ENCODE measurements at regions not wholly inside any gene's neighbourhood (a gene's known extent, or its start where the extent isn't known, plus 50 kb on each side); places are given as distances from the start of the nearest gene placed in this dataset.

GRCh38 chr14:87278415-87278814 is 714.6 kb downstream of the GALC start:
- H3K9me2 ChIP-seq (replicated peaks; ENCODE audit: insufficient read depth, low read length) = no peaks in the 10 kb centered on the region
- H3K9me3 ChIP-seq (replicated peaks; ENCODE audit: insufficient read depth, low read length) = no peaks in the 10 kb centered on the region
- H2AFZ ChIP-seq (ENCODE audit: low read length) = no peak overlapping the region
- DNase-seq = no peak
- H4K20me1 ChIP-seq (ENCODE audit: insufficient read depth, low read length) = no peaks in the 10 kb centered on the region
- no peak overlapping the region for H3K27ac ChIP-seq (ENCODE audit: low read length)
- no peak overlapping the region for H3K9ac ChIP-seq (ENCODE audit: low read length)
- no peaks in the 10 kb centered on the region for H3F3A ChIP-seq (ENCODE audit: insufficient read depth, low read length)
- H3K4me1 ChIP-seq (ENCODE audit: low read length) = no peaks in the 10 kb centered on the region
- TF ChIP-seq EZH2 (optimal IDR thresholded peaks at IDR 0.05; ENCODE audit: low read depth, low read length) (no peak), EZH2phosphoT487 (IDR thresholded peaks at IDR 0.05; ENCODE audit: low read length) (no peak), CTCF (IDR thresholded peaks at IDR 0.05; ENCODE audit: low read length) (no peak)
- H3K4me3 ChIP-seq (ENCODE audit: low read length) = no peak overlapping the region
- H3K27me3 ChIP-seq (replicated peaks; ENCODE audit: insufficient read depth, low read length) = no peaks in the 10 kb centered on the region
- no peak overlapping the region for H3K4me2 ChIP-seq (ENCODE audit: low read depth, low read length)
- H3K79me2 ChIP-seq (ENCODE audit: low read length) = no peaks in the 10 kb centered on the region
- H3K36me3 ChIP-seq (replicated peaks; ENCODE audit: insufficient read depth, low read length) = no peaks in the 10 kb centered on the region

- TF ChIP-seq EZH2phosphoT487 (IDR thresholded peaks at IDR 0.05; ENCODE audit: low read length) = no peak
- no peak for TF ChIP-seq CTCF (IDR thresholded peaks at IDR 0.05; ENCODE audit: low read length)
- TF ChIP-seq EZH2 (optimal IDR thresholded peaks at IDR 0.05; ENCODE audit: low read depth, low read length) = no peak
- Histone ChIP-seq H3K27me3 (replicated peaks; ENCODE audit: insufficient read depth, low read length) (no peaks in the 10 kb centered on the region), H3K4me2 (ENCODE audit: low read depth, low read length) (no peak overlapping the region), H3K9me3 (replicated peaks; ENCODE audit: insufficient read depth, low read length) (no peaks in the 10 kb centered on the region), H3K4me3 (ENCODE audit: low read length) (no peak overlapping the region), H3K79me2 (ENCODE audit: low read length) (no peaks in the 10 kb centered on the region), H3K9me2 (replicated peaks; ENCODE audit: insufficient read depth, low read length) (no peaks in the 10 kb centered on the region), H3K36me3 (replicated peaks; ENCODE audit: insufficient read depth, low read length) (no peaks in the 10 kb centered on the region), H3K4me1 (ENCODE audit: low read length) (no peaks in the 10 kb centered on the region), H3F3A (ENCODE audit: insufficient read depth, low read length) (no peaks in the 10 kb centered on the region), H3K27ac (ENCODE audit: low read length) (no peak overlapping the region), H3K9ac (ENCODE audit: low read length) (no peak overlapping the region), H4K20me1 (ENCODE audit: insufficient read depth, low read length) (no peaks in the 10 kb centered on the region), H2AFZ (ENCODE audit: low read length) (no peak overlapping the region)
- DNase-seq = no peak
Measured at GRCh38 chr14:87271331-87271730, 721.7 kb downstream of the GALC start.

GRCh38 chr14:87268997-87269396 is 724.0 kb downstream of the GALC start:
- H3K4me3 ChIP-seq (ENCODE audit: low read length) = no peak overlapping the region
- no peaks in the 10 kb centered on the region for H3K9me2 ChIP-seq (replicated peaks; ENCODE audit: insufficient read depth, low read length)
- no peak overlapping the region for H3K9ac ChIP-seq (ENCODE audit: low read length)
- TF ChIP-seq EZH2phosphoT487 (IDR thresholded peaks at IDR 0.05; ENCODE audit: low read length) (no peak), CTCF (IDR thresholded peaks at IDR 0.05; ENCODE audit: low read length) (no peak), EZH2 (optimal IDR thresholded peaks at IDR 0.05; ENCODE audit: low read depth, low read length) (no peak)
- H3K36me3 ChIP-seq (replicated peaks; ENCODE audit: insufficient read depth, low read length) = no peaks in the 10 kb centered on the region
- no peak overlapping the region for H2AFZ ChIP-seq (ENCODE audit: low read length)
- H3K9me3 ChIP-seq (replicated peaks; ENCODE audit: insufficient read depth, low read length) = no peaks in the 10 kb centered on the region
- no peaks in the 10 kb centered on the region for H4K20me1 ChIP-seq (ENCODE audit: insufficient read depth, low read length)
- DNase-seq = no peak
- H3K4me1 ChIP-seq (ENCODE audit: low read length) = no peaks in the 10 kb centered on the region
- H3F3A ChIP-seq (ENCODE audit: insufficient read depth, low read length) = no peaks in the 10 kb centered on the region
- no peak overlapping the region for H3K4me2 ChIP-seq (ENCODE audit: low read depth, low read length)
- H3K27ac ChIP-seq (ENCODE audit: low read length) = no peak overlapping the region
- H3K79me2 ChIP-seq (ENCODE audit: low read length) = no peaks in the 10 kb centered on the region
- no peaks in the 10 kb centered on the region for H3K27me3 ChIP-seq (replicated peaks; ENCODE audit: insufficient read depth, low read length)
